Testis (tissue), 2 donors: ENCODE measurements at regions not wholly inside any gene's neighbourhood (a gene's known extent, or its start where the extent isn't known, plus 50 kb on each side); places are given as distances from the start of the nearest gene placed in this dataset.

Experiments used
- DNase-seq: peaks from one replicate; pipeline ENCODE4 v3.0.0-alpha.2; 2019
- H3K27ac ChIP-seq, 2 donors: fragments of 200-600 bp; sonication (generic); one replicate each; pipeline ENCODE4 v1.5.1; 2019
- H3K27me3 ChIP-seq: fragments of 200-600 bp; sonication (generic); one replicate; pipeline ENCODE4 v1.5.1; 2019
- H3K36me3 ChIP-seq: fragments of 200-600 bp; sonication (generic); one replicate; pipeline ENCODE4 v1.5.1; 2017; ENCODE audit warnings: low read depth; ENCODE audit errors: missing control alignments
- H3K4me1 ChIP-seq: fragments of 200-600 bp; sonication (generic); one replicate; pipeline ENCODE4 v1.5.1; 2019
- H3K4me3 ChIP-seq, 2 donors: fragments of 200-600 bp; sonication (generic); one replicate each; pipeline ENCODE4 v1.5.1; 2017 to 2019
- H3K9me3 ChIP-seq: fragments of 200-600 bp; sonication (generic); one replicate; pipeline ENCODE4 v1.5.1; 2017
- CTCF ChIP-seq, 3 experiments: fragments of 450-650 bp in 2 of 3; fragments of 200-600 bp in 1 of 3; sonication (generic) in 1 of 3; IDR thresholded peaks; one replicate each; pipeline ENCODE4 v1.5.1; 2016 to 2019; ENCODE audit warnings: antibody characterized with exemption in 3 of 3, mild to moderate bottlenecking in 2 of 3, moderate library complexity in 1 of 3
- POLR2A ChIP-seq: fragments of 450-650 bp; IDR thresholded peaks from one replicate; pipeline ENCODE4 v1.6.1; 2017; ENCODE audit warnings: antibody characterized with exemption, mild to moderate bottlenecking, moderate library complexity
- WGBS, 2 donors: methylation state at CpG; one replicate each; pipeline ENCODE4 v1.1.5; 2018; 5-methylcytosine and 5-hydroxymethylcytosine counted together
- intact Hi-C: fragments of 100-400 bp; cut with DNase I; formaldehyde crosslinking; loops from one replicate; pipeline ENCODE4 v1.15.1; 2023; ENCODE audit warnings: low total_unique reads

- no peaks in the 10 kb centered on the region for H3K27me3 ChIP-seq
- WGBS, 2 donors = 74 to 75% methylated on average over 2 of the region's 2 CpGs
- H3K4me3 ChIP-seq = no peak overlapping the region
- H3K4me1 ChIP-seq = no peaks in the 10 kb centered on the region
- no peak for TF ChIP-seq POLR2A
- H3K36me3 ChIP-seq = no peaks in the 10 kb centered on the region
- intact Hi-C loops = no loop called here
- no peak for DNase-seq
- H3K27ac ChIP-seq = no peak overlapping the region
- no peaks in the 10 kb centered on the region for H3K9me3 ChIP-seq
These were observed 692.9 kb downstream of the SLC4A3 start for GRCh38 chr2:220320326-220320725.

- TF ChIP-seq POLR2A (no peak), CTCF (IDR thresholded peaks at IDR 0.05) (no peak)
- 88 to 92% methylated on average over 1 of the region's 1 CpG for WGBS, 2 donors
These were observed 705.5 kb downstream of the SLC4A3 start for GRCh38 chr2:220332886-220333285.

GRCh38 chr2:220334210-220334609, 706.8 kb downstream of the SLC4A3 start:
- Histone ChIP-seq H3K9me3 (no peaks in the 10 kb centered on the region), H3K36me3 (no peaks in the 10 kb centered on the region), H3K27me3 (no peaks in the 10 kb centered on the region), H3K4me1 (no peaks in the 10 kb centered on the region), H3K27ac (no peak overlapping the region), H3K4me3 (no peak overlapping the region)
- TF ChIP-seq POLR2A = no peak
- TF ChIP-seq CTCF (IDR thresholded peaks at IDR 0.05) = no peak
- DNase-seq = no peak
- intact Hi-C loops = no loop called here

More at GRCh38 chr2:220332886-220333285, 705.5 kb downstream of the SLC4A3 start:
- H3K36me3 ChIP-seq = no peaks in the 10 kb centered on the region
- H3K27me3 ChIP-seq = no peaks in the 10 kb centered on the region
- H3K4me1 ChIP-seq = no peaks in the 10 kb centered on the region
- no peak for DNase-seq
- no peaks in the 10 kb centered on the region for H3K9me3 ChIP-seq
- no peak overlapping the region for H3K4me3 ChIP-seq
- no peak overlapping the region for H3K27ac ChIP-seq
- intact Hi-C loops = no loop called here

- no peak for DNase-seq
- Histone ChIP-seq H3K9me3 (no peaks in the 10 kb centered on the region), H3K36me3 (no peaks in the 10 kb centered on the region), H3K4me3 (no peak overlapping the region), H3K27me3 (no peaks in the 10 kb centered on the region), H3K4me1 (no peaks in the 10 kb centered on the region), H3K27ac (no peak overlapping the region)
- TF ChIP-seq CTCF (IDR thresholded peaks at IDR 0.05) (no peak), POLR2A (no peak)
- intact Hi-C loops = no loop called here
- 76 to 85% methylated on average over 2 to 4 of the region's 4 CpGs for WGBS, 2 donors
These were observed 707.6 kb downstream of the SLC4A3 start for GRCh38 chr2:220334871-220335590.

GRCh38 chr2:220335591-220335915, 708.1 kb downstream of the SLC4A3 start:
- no peaks in the 10 kb centered on the region for H3K27me3 ChIP-seq
- no peak overlapping the region for H3K27ac ChIP-seq
- 64 to 70% methylated on average over 3 to 4 of the region's 4 CpGs for WGBS, 2 donors
- H3K4me1 ChIP-seq = no peaks in the 10 kb centered on the region
- intact Hi-C loops = no loop called here
- H3K36me3 ChIP-seq = no peaks in the 10 kb centered on the region
- no peaks in the 10 kb centered on the region for H3K9me3 ChIP-seq
- no peak overlapping the region for H3K4me3 ChIP-seq
- TF ChIP-seq CTCF (IDR thresholded peaks at IDR 0.05) (no peak), POLR2A (no peak)
- peak; percentile 36 for DNase-seq
